ENCODE measurements at regions not wholly inside any gene's neighbourhood (a gene's known extent, or its start where the extent isn't known, plus 50 kb on each side); places are given as distances from the start of the nearest gene placed in this dataset.

DNA sequence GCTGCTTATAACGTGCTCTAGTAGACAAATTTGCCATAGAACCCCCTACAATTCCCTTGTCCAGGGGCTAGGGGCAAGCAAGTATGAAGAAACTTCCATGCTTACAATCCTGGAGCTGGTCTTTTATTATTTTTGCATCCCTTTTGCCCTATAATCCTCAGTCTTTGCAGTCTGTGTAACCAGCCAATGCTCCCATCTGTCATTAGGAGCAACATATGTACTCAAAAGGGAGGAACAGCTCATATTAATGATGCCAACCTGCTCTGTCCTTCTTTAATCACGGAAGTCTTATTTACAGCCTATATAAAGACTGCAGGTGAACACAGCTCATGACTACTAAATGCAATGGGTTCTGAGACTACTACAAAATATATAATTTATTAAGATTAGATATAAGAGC is 263.3 kb downstream of the ZIC1 start:
- DNase-seq (ENCODE audit: low read depth): no peak
- H3K4me3 ChIP-seq (ENCODE audit: control insufficient read depth, low read depth, low read length): no peak overlapping the region
- TF ChIP-seq, protein P1, sequence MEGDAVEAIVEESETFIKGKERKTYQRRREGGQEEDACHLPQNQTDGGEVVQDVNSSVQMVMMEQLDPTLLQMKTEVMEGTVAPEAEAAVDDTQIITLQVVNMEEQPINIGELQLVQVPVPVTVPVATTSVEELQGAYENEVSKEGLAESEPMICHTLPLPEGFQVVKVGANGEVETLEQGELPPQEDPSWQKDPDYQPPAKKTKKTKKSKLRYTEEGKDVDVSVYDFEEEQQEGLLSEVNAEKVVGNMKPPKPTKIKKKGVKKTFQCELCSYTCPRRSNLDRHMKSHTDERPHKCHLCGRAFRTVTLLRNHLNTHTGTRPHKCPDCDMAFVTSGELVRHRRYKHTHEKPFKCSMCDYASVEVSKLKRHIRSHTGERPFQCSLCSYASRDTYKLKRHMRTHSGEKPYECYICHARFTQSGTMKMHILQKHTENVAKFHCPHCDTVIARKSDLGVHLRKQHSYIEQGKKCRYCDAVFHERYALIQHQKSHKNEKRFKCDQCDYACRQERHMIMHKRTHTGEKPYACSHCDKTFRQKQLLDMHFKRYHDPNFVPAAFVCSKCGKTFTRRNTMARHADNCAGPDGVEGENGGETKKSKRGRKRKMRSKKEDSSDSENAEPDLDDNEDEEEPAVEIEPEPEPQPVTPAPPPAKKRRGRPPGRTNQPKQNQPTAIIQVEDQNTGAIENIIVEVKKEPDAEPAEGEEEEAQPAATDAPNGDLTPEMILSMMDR (IDR thresholded peaks at IDR 0.05; ENCODE audit: control insufficient read depth, insufficient read depth, low read depth, low read length, missing control alignments): no peak

DNA sequence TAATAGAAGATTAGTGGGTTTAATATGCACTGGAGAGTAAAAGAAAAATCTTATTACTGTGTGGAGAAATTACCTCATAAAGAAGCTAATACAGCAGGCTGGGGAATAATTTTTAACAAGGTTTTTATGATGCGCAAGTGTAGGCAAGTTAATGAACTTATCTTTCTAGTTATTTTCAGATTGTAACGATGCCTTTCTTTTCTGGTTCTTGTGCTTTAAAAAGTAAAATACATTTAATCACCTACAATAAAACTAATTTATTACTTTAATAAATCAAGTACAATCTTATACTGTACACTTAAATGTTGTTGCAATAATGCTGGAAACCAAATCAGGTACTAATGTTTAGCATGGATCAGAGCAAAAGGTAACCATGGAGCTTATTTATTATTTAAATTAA is 266.6 kb downstream of the ZIC1 start:
- H3K4me3 ChIP-seq (ENCODE audit: control insufficient read depth, low read depth, low read length): no peak overlapping the region
- TF ChIP-seq, protein P1 (IDR thresholded peaks at IDR 0.05; ENCODE audit: control insufficient read depth, insufficient read depth, low read depth, low read length, missing control alignments): no peak
- DNase-seq (ENCODE audit: low read depth): no peak

DNA sequence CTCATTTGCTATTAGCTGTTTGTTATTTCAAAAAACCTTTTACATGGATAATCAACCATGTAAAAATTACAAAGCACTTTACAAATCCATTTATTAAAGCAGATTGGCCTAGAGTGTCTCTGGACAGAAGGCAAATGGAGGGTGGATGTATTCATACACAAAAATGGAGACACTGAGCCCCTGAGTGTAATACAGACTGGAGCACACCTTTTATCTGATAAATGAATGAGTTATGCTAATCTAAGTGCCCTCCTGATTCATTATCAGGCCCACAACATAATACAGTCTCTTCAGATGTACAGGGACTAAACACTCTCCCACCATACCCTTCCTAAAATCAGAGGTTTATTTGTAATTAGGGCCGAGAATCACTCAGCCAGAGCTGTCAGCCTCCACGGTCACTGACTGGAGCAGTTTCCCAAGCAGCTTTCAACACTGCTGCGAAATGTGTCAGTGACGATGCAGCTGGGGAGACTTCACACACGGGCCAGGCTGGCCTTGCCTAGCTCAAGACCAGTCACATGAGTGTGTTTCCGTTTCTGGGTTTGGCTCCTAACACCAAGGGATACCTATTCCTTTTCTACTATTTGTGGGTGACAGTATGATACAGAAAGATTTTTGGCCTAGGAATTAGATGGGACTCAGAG is 271.8 kb downstream of the ZIC1 start:
- no peak for DNase-seq (ENCODE audit: low read depth)
- no peak overlapping the region for H3K4me3 ChIP-seq (ENCODE audit: control insufficient read depth, low read depth, low read length)
- TF ChIP-seq, protein P1 (IDR thresholded peaks at IDR 0.05; ENCODE audit: control insufficient read depth, insufficient read depth, low read depth, low read length, missing control alignments): no peak

DNA sequence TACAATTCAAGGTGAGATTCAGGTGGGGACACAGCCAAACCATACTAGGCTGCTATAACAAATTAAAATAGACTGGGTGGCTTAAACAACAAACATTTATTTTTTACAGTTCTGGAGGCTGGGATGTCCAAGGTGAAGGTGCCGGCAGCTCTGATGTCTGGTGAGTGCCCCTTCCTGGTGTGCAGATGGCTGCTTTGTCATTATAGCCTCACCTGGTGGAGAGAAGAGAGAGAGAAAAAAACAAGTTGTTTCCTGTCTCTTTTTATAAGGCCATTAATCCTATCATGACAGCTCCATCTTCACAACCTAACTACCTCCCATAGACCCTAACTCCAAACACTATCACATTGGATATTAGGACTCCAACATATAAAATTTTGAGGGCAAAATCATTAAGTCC is 279.7 kb downstream of the ZIC1 start:
- DNase-seq (ENCODE audit: low read depth): no peak

DNA sequence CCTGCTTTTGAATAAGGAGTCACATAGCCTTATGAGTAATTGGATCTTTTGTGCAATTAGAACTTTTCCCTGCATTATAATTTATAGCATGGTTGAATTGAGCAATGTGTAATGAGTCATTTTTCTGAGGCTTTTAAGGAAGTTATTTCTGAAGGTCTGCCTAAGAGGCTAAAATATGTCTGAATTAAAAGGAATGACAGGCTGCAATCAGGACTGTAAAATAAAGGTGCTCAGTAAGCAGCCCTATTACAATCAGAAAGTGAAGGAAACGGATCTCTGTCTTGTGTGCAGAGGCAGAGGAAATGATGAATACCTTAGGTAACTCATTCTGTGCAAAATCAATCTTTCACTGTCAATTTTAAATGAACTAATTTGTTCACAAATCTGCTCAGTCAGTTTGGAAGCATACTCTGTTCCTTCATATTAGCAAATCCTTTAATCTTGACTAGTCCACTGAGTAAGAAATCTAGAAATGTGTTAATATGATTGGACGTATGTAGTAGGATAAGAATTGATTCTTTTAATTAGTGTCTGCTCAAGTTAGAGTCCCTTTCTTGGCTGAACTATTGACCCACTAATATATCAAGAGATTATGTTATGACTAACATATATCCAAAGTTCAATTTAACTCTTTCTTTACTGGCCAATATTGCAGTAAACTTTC is 290.1 kb downstream of the ZIC1 start:
- peak; percentile 59 for DNase-seq (ENCODE audit: low read depth)
- H3K4me3 ChIP-seq (ENCODE audit: control insufficient read depth, low read depth, low read length): no peak overlapping the region
- TF ChIP-seq, protein P1 (IDR thresholded peaks at IDR 0.05; ENCODE audit: control insufficient read depth, insufficient read depth, low read depth, low read length, missing control alignments): no peak

More for the DNA sequence above, 279.7 kb downstream of the ZIC1 start:
- TF ChIP-seq, protein P1 (IDR thresholded peaks at IDR 0.05; ENCODE audit: control insufficient read depth, insufficient read depth, low read depth, low read length, missing control alignments): no peak
- H3K4me3 ChIP-seq (ENCODE audit: control insufficient read depth, low read depth, low read length): no peak overlapping the region

DNA sequence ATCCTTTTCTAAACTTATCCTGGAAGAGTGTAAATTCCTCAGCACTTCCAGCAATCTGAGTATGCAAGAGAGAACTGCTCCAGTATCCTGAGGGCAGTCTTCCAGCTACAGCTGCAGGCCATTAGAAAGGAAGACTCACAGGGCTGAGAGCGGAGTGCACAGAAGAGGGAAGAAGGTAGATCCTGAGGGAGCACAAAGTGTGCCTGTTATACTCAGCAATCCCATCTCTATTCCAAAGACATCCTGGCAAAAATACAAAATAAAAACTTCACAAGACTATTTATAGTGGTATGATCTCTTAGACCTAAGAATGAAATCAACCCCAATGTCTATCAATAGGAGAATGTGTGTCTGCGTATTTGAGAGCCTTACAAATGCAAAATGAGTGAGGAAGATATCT is 292.0 kb downstream of the ZIC1 start:
- no peak overlapping the region for H3K4me3 ChIP-seq (ENCODE audit: control insufficient read depth, low read depth, low read length)
- TF ChIP-seq, protein P1 (IDR thresholded peaks at IDR 0.05; ENCODE audit: control insufficient read depth, insufficient read depth, low read depth, low read length, missing control alignments): no peak
- DNase-seq (ENCODE audit: low read depth): no peak
